ENCODE measurements at regions not wholly inside any gene's neighbourhood (a gene's known extent, or its start where the extent isn't known, plus 50 kb on each side); places are given as distances from the start of the nearest gene placed in this dataset.

DNA sequence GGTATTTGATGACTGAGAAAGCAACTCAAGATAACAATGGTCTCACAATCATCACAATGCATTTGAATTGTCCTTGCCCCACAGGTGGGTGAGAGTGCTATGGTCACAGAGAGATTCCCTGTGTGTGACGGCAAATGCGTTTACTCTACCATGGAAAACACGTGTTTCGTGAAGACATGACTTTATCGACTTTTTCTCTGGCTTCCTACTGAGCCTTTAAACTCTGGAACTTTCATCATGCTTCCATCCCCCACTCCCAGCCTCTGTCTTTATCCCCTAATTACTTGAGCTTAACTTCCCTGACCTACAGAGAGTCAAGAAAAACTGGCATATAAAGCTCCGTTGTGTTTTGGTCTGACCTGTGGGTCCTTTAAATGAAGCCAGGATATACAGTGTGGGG is 414.1 kb upstream of the CLINT1 start:
- no peak for TF ChIP-seq EZH2 (IDR thresholded peaks at IDR 0.05; ENCODE audit: borderline replicate concordance, low read length)
- no peak for TF ChIP-seq CTCF (IDR thresholded peaks at IDR 0.05; ENCODE audit: low read length)
